Subcutaneous abdominal adipose tissue (tissue), 5 donors: ENCODE measurements at regions not wholly inside any gene's neighbourhood (a gene's known extent, or its start where the extent isn't known, plus 50 kb on each side); places are given as distances from the start of the nearest gene placed in this dataset.

Experiments used
- H3K27ac ChIP-seq: one replicate; pipeline ENCODE4 v1.7.0; 2013; ENCODE audit warnings: low read depth, mild to moderate bottlenecking, inconsistent platforms, low read length, moderate library complexity
- H3K27me3 ChIP-seq, 5 donors: one replicate each; pipeline ENCODE4 v1.7.0; 2013; ENCODE audit warnings: low read length in 5 of 5, inconsistent platforms in 1 of 5; ENCODE audit not compliant: control insufficient read depth in 5 of 5, insufficient read depth in 4 of 5
- H3K36me3 ChIP-seq, 5 donors: one replicate each; pipeline ENCODE4 v1.7.0; 2013; ENCODE audit warnings: low read length in 5 of 5; ENCODE audit not compliant: control insufficient read depth in 5 of 5, insufficient read depth in 5 of 5
- H3K4me1 ChIP-seq, 5 donors: one replicate each; pipeline ENCODE4 v1.7.0; 2013; ENCODE audit warnings: low read length in 5 of 5, mild to moderate bottlenecking in 3 of 5, moderate library complexity in 1 of 5; ENCODE audit not compliant: control insufficient read depth in 5 of 5, insufficient read depth in 5 of 5
- H3K4me3 ChIP-seq, 5 donors: one replicate each; pipeline ENCODE4 v1.7.0; 2013; ENCODE audit warnings: low read length in 5 of 5, low read depth in 1 of 5
- H3K9ac ChIP-seq, 5 donors: one replicate each; pipeline ENCODE4 v1.7.0; 2013; ENCODE audit warnings: low read length in 5 of 5, mild to moderate bottlenecking in 4 of 5, moderate library complexity in 3 of 5
- H3K9me3 ChIP-seq, 5 donors: one replicate each; pipeline ENCODE4 v1.7.0; 2013; ENCODE audit warnings: low read length in 5 of 5; ENCODE audit not compliant: control insufficient read depth in 5 of 5
- donor health status: healthy.
- donor health status: healthy.
- donor health status: healthy.
- donor health status: healthy.
- donor health status: healthy.

GRCh38 chr16:64866021-64866420 lies 255.8 kb downstream of the CDH11 start:
- Histone ChIP-seq H3K27ac (no peak overlapping the region), H3K4me3 (no peak overlapping the region), H3K36me3 (no peaks in the 10 kb centered on the region), H3K9ac (no peak overlapping the region), H3K4me1 (no peaks in the 10 kb centered on the region), H3K27me3 (no peaks in the 10 kb centered on the region), H3K9me3 (no peaks in the 10 kb centered on the region)

GRCh38 chr16:64865069-64865696 lies 256.7 kb downstream of the CDH11 start:
- H3K27me3 ChIP-seq, result no peaks in the 10 kb centered on the region
- H3K9ac ChIP-seq, result no peak overlapping the region
- no peaks in the 10 kb centered on the region for H3K36me3 ChIP-seq
- no peaks in the 10 kb centered on the region for H3K4me1 ChIP-seq
- no peak overlapping the region for H3K27ac ChIP-seq
- H3K4me3 ChIP-seq, result no peak overlapping the region
- no peaks in the 10 kb centered on the region for H3K9me3 ChIP-seq

GRCh38 chr16:64864232-64864809 lies 257.5 kb downstream of the CDH11 start:
- no peaks in the 10 kb centered on the region for H3K27me3 ChIP-seq
- no peaks in the 10 kb centered on the region for H3K4me1 ChIP-seq
- no peaks in the 10 kb centered on the region for H3K9me3 ChIP-seq
- H3K9ac ChIP-seq, result no peak overlapping the region
- no peak overlapping the region for H3K4me3 ChIP-seq
- no peaks in the 10 kb centered on the region for H3K36me3 ChIP-seq
- H3K27ac ChIP-seq, result no peak overlapping the region

- Histone ChIP-seq H3K27ac (no peak overlapping the region), H3K36me3 (no peaks in the 10 kb centered on the region), H3K9me3 (no peaks in the 10 kb centered on the region), H3K4me3 (no peak overlapping the region), H3K9ac (no peak overlapping the region), H3K4me1 (no peaks in the 10 kb centered on the region), H3K27me3 (no peaks in the 10 kb centered on the region)
These were observed 263.8 kb downstream of the CDH11 start for GRCh38 chr16:64858076-64858475.

- Histone ChIP-seq H3K4me3 (no peak overlapping the region), H3K9ac (no peak overlapping the region), H3K36me3 (no peaks in the 10 kb centered on the region), H3K4me1 (no peaks in the 10 kb centered on the region), H3K27ac (no peak overlapping the region), H3K27me3 (no peaks in the 10 kb centered on the region), H3K9me3 (no peaks in the 10 kb centered on the region)
These were observed 264.5 kb downstream of the CDH11 start for GRCh38 chr16:64857411-64857810.

- Histone ChIP-seq H3K9me3 (no peaks in the 10 kb centered on the region), H3K9ac (no peak overlapping the region), H3K4me1 (no peaks in the 10 kb centered on the region), H3K4me3 (no peak overlapping the region), H3K36me3 (no peaks in the 10 kb centered on the region), H3K27me3 (no peaks in the 10 kb centered on the region), H3K27ac (no peak overlapping the region)
These were observed 268.3 kb downstream of the CDH11 start for GRCh38 chr16:64853551-64853950.

- Histone ChIP-seq H3K27ac (no peak overlapping the region), H3K36me3 (no peaks in the 10 kb centered on the region)
These were observed 274.9 kb downstream of the CDH11 start for GRCh38 chr16:64846966-64847365.

GRCh38 chr16:64845071-64845470 lies 276.8 kb downstream of the CDH11 start:
- no peaks in the 10 kb centered on the region for H3K27me3 ChIP-seq
- no peaks in the 10 kb centered on the region for H3K4me1 ChIP-seq
- H3K9ac ChIP-seq, result no peak overlapping the region
- H3K27ac ChIP-seq, result no peak overlapping the region
- no peaks in the 10 kb centered on the region for H3K36me3 ChIP-seq
- H3K9me3 ChIP-seq, result peaks cover 0 to 4% (median 0%) of the 10 kb centered on the region in 5 donors
- H3K4me3 ChIP-seq, result no peak overlapping the region

More at GRCh38 chr16:64846966-64847365, 274.9 kb downstream of the CDH11 start:
- H3K9me3 ChIP-seq, result no peaks in the 10 kb centered on the region
- no peaks in the 10 kb centered on the region for H3K27me3 ChIP-seq
- no peak overlapping the region for H3K9ac ChIP-seq
- H3K4me3 ChIP-seq, result no peak overlapping the region
- no peaks in the 10 kb centered on the region for H3K4me1 ChIP-seq

- Histone ChIP-seq H3K36me3 (no peaks in the 10 kb centered on the region), H3K27ac (no peak overlapping the region), H3K4me1 (no peaks in the 10 kb centered on the region), H3K9me3 (peaks cover 0 to 10% (median 0%) of the 10 kb centered on the region in 5 donors), H3K9ac (no peak overlapping the region), H3K4me3 (no peak overlapping the region), H3K27me3 (no peaks in the 10 kb centered on the region)
These were observed 280.4 kb downstream of the CDH11 start for GRCh38 chr16:64841482-64841881.

GRCh38 chr16:64841071-64841470 lies 280.8 kb downstream of the CDH11 start:
- Histone ChIP-seq H3K9ac (no peak overlapping the region), H3K27ac (no peak overlapping the region), H3K27me3 (no peaks in the 10 kb centered on the region), H3K4me3 (no peak overlapping the region), H3K36me3 (no peaks in the 10 kb centered on the region), H3K4me1 (no peaks in the 10 kb centered on the region), H3K9me3 (peaks cover 0 to 10% (median 0%) of the 10 kb centered on the region in 5 donors)
